ENCODE measurements at regions not wholly inside any gene's neighbourhood (a gene's known extent, or its start where the extent isn't known, plus 50 kb on each side); places are given as distances from the start of the nearest gene placed in this dataset.

- TF ChIP-seq, protein P1, sequence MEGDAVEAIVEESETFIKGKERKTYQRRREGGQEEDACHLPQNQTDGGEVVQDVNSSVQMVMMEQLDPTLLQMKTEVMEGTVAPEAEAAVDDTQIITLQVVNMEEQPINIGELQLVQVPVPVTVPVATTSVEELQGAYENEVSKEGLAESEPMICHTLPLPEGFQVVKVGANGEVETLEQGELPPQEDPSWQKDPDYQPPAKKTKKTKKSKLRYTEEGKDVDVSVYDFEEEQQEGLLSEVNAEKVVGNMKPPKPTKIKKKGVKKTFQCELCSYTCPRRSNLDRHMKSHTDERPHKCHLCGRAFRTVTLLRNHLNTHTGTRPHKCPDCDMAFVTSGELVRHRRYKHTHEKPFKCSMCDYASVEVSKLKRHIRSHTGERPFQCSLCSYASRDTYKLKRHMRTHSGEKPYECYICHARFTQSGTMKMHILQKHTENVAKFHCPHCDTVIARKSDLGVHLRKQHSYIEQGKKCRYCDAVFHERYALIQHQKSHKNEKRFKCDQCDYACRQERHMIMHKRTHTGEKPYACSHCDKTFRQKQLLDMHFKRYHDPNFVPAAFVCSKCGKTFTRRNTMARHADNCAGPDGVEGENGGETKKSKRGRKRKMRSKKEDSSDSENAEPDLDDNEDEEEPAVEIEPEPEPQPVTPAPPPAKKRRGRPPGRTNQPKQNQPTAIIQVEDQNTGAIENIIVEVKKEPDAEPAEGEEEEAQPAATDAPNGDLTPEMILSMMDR (IDR thresholded peaks at IDR 0.05): no peak
- no peak for TF ChIP-seq POLR2A (IDR thresholded peaks at IDR 0.05)
Observed at GRCh38 chr6:98470821-98471220, 363.6 kb upstream of the POU3F2 start.

Data from testis (tissue), 2 donors.